Glutamatergic neuron (in vitro differentiated cells): ENCODE measurements at regions not wholly inside any gene's neighbourhood (a gene's known extent, or its start where the extent isn't known, plus 50 kb on each side); places are given as distances from the start of the nearest gene placed in this dataset.

ENCODE experiments used
- DNase-seq: peaks from one replicate; pipeline ENCODE4 v3.0.0; 2022
- H3K27ac Mint-ChIP-seq: one replicate; pipeline ENCODE4 v1.8.0; 2020; ENCODE audit warnings: mild to moderate bottlenecking, mixed read lengths, inconsistent platforms; ENCODE audit not compliant: unreplicated experiment
- H3K27me3 Mint-ChIP-seq: one replicate; pipeline ENCODE4 v1.8.0; 2020; ENCODE audit warnings: mild to moderate bottlenecking, moderate library complexity, mixed read lengths, inconsistent platforms; ENCODE audit not compliant: unreplicated experiment
- H3K36me3 Mint-ChIP-seq: one replicate; pipeline ENCODE4 v1.8.0; 2020; ENCODE audit warnings: mild to moderate bottlenecking, mixed read lengths, inconsistent platforms; ENCODE audit not compliant: unreplicated experiment
- H3K4me1 Mint-ChIP-seq: one replicate; pipeline ENCODE4 v1.8.0; 2020; ENCODE audit warnings: mild to moderate bottlenecking, low read depth, mixed read lengths, inconsistent platforms; ENCODE audit not compliant: unreplicated experiment
- H3K4me3 Mint-ChIP-seq: one replicate; pipeline ENCODE4 v1.8.0; 2020; ENCODE audit warnings: mild to moderate bottlenecking, mixed read lengths, inconsistent platforms; ENCODE audit not compliant: unreplicated experiment
- H3K9me3 Mint-ChIP-seq: one replicate; pipeline ENCODE4 v1.8.0; 2020; ENCODE audit warnings: mild to moderate bottlenecking, moderate library complexity, mixed read lengths, inconsistent platforms; ENCODE audit not compliant: unreplicated experiment
- TF ChIP-seq, protein P1 (sequence below): fragments of 200-600 bp; sonication (generic); IDR thresholded peaks from one replicate; pipeline ENCODE4 v1.5.0; 2021; ENCODE audit not compliant: partially characterized antibody, unreplicated experiment

DNA sequence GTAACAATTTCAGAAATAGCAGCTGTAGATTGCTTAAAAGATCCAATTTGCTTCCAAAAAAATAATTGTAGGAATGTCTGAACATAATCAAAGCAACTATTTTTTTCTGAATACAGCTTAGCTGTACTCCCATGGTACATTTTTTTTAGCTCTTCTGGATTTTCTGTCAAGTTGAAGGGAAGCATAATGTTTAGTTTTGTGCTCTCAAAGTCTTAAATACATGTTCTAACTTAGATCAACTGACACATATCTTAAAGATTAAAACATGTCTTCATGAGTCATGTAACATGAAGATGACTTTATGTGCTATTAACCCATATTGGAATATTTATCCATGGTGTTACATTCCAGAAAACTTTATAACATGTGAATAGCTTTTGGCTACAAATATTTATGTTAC, 255.7 kb downstream of the BTG1 start:
- H3K9me3 Mint-ChIP-seq, result peaks cover 2% of the 10 kb centered on the region
- no peak overlapping the region for H3K27ac Mint-ChIP-seq
- no peak for DNase-seq
- peaks cover 2% of the 10 kb centered on the region for H3K27me3 Mint-ChIP-seq
- TF ChIP-seq, protein P1, sequence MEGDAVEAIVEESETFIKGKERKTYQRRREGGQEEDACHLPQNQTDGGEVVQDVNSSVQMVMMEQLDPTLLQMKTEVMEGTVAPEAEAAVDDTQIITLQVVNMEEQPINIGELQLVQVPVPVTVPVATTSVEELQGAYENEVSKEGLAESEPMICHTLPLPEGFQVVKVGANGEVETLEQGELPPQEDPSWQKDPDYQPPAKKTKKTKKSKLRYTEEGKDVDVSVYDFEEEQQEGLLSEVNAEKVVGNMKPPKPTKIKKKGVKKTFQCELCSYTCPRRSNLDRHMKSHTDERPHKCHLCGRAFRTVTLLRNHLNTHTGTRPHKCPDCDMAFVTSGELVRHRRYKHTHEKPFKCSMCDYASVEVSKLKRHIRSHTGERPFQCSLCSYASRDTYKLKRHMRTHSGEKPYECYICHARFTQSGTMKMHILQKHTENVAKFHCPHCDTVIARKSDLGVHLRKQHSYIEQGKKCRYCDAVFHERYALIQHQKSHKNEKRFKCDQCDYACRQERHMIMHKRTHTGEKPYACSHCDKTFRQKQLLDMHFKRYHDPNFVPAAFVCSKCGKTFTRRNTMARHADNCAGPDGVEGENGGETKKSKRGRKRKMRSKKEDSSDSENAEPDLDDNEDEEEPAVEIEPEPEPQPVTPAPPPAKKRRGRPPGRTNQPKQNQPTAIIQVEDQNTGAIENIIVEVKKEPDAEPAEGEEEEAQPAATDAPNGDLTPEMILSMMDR, result no peak
- H3K4me3 Mint-ChIP-seq, result no peak overlapping the region
- H3K4me1 Mint-ChIP-seq, result peaks cover 12% of the 10 kb centered on the region
- H3K36me3 Mint-ChIP-seq, result no peaks in the 10 kb centered on the region

DNA sequence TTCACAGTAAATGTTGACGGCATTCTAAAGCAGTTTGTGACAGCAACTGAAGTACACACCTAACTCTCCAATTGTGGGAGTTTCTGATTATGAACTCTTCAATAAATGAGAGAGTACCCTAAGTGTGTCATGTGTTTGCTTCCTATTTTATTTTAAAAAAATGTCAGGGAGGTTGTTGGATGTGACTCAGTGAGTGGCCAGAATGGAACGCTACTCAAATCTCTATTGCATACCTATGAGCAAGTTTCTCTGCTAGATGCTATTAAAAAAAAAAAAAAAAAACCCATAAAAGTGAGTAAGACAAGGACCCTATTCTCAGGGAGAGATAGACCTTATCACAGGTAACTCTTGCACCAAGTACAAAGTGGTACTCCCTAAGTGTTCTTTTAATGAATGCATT, 256.6 kb downstream of the BTG1 start:
- H3K27me3 Mint-ChIP-seq, result peaks cover 2% of the 10 kb centered on the region
- H3K4me3 Mint-ChIP-seq, result no peak overlapping the region
- peaks cover 2% of the 10 kb centered on the region for H3K9me3 Mint-ChIP-seq
- H3K36me3 Mint-ChIP-seq, result no peaks in the 10 kb centered on the region
- TF ChIP-seq, protein P1, result no peak
- H3K4me1 Mint-ChIP-seq, result peaks cover 16% of the 10 kb centered on the region
- DNase-seq, result no peak
- H3K27ac Mint-ChIP-seq, result no peak overlapping the region

DNA sequence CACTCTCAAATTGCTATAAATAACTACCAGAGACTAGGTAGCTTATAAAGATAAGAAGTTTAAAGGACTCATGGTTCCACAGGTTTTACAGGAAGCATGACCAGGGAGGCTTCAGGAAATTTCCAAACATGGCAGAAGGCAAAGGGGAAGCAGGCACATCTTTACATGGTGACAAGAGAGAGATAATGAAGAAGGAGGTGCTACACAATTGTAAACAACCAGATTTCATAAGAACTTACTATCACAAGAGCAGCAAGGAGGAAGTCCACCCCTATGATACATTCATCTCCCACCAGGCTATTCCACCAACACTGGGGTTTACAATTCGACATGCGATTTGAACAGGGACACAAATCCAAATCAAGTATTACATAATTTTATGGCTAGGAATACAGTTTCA, 257.7 kb downstream of the BTG1 start:
- H3K4me3 Mint-ChIP-seq, result no peak overlapping the region
- TF ChIP-seq, protein P1, result no peak
- peaks cover 2% of the 10 kb centered on the region for H3K27me3 Mint-ChIP-seq
- H3K4me1 Mint-ChIP-seq, result peaks cover 16% of the 10 kb centered on the region
- H3K27ac Mint-ChIP-seq, result no peak overlapping the region
- H3K36me3 Mint-ChIP-seq, result no peaks in the 10 kb centered on the region
- no peak for DNase-seq
- peaks cover 2% of the 10 kb centered on the region for H3K9me3 Mint-ChIP-seq

DNA sequence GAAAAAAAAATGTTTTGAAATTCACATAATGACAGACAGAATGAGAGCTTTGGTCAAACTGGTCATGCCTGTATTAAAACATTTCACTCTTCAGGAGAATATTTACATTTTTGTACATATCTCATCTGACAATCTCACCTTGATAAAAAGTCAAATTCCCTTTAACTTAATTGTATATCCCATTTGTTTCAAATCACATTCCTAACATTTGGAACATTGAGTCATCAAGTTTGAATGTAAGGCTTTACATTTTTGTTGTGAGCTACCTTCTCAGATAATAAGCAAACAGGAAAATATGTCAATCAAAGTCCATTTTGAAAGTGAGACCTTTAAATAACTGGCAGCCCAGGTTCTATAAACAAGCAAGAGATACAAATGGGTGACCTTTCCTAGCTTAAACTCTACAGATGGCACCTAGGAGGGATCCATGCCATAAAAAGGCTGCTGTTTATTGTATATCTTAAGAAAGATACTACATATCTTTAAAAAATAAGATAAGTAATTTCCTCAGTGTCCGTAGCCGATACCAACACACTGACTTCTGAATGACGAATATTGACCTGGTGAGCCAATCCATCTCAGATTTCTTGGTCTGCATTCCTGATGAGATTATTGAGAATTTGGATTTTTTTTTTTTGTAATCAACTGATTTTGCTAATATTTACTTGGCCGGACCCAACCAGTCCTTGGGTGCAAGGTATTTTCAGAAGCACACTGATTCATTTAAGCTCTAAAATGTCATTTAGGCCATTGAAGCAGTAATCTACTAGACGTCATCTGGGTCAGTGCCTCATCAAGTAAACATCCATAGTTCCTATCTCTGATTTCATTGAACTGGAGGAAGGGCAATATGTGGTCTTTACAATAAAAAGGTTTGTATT, 259.6 kb downstream of the BTG1 start:
- H3K9me3 Mint-ChIP-seq, result no peaks in the 10 kb centered on the region
- H3K36me3 Mint-ChIP-seq, result no peaks in the 10 kb centered on the region
- no peak overlapping the region for H3K27ac Mint-ChIP-seq
- TF ChIP-seq, protein P1, result no peak
- peaks cover 3% of the 10 kb centered on the region for H3K4me1 Mint-ChIP-seq
- no peak overlapping the region for H3K4me3 Mint-ChIP-seq
- H3K27me3 Mint-ChIP-seq, result no peaks in the 10 kb centered on the region
- DNase-seq, result no peak

DNA sequence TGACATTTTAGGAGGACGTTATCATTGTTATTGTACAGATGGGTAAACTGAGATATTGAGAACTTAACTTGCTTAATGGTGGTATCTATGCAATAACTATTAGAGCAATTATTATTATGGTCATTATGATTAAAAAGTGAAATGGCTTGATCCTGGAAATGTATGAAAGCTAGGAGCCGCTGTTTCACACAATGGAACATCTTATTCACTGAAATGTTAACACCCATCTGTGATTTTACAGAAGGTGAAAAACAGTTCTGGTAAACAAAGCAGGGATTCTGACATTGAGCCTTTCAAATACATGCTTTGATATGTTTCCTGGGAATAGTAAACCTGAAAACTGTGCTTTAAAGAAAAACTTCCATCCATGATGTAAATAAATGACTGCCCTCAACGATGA, 261.4 kb downstream of the BTG1 start:
- H3K4me3 Mint-ChIP-seq, result no peak overlapping the region
- TF ChIP-seq, protein P1, result no peak
- H3K9me3 Mint-ChIP-seq, result no peaks in the 10 kb centered on the region
- peaks cover 3% of the 10 kb centered on the region for H3K4me1 Mint-ChIP-seq
- no peak for DNase-seq
- H3K27ac Mint-ChIP-seq, result no peak overlapping the region
- no peaks in the 10 kb centered on the region for H3K36me3 Mint-ChIP-seq
- H3K27me3 Mint-ChIP-seq, result no peaks in the 10 kb centered on the region
